Panc1 (cell line): ENCODE measurements at regions not wholly inside any gene's neighbourhood (a gene's known extent, or its start where the extent isn't known, plus 50 kb on each side); places are given as distances from the start of the nearest gene placed in this dataset.
"Not testable (repeated sequence)": the region's sequence is repeated elsewhere in the genome, so short reads cannot be mapped to it uniquely, and the experiment has no call there.

Experiments
- ATAC-seq: fragments of 200-7000 bp; cut with Tn5 transposase; 2 replicates; pipeline ENCODE4 v1.9.1; 2020; ENCODE audit warnings: mild to moderate bottlenecking, moderate library complexity
- BruUV-seq: library from RNA; stranded (reverse); fragments of 400-500 nt; replicated peaks from 2 replicates; lab custom pipeline; 2021; lab: Mats Ljungman, UMichigan
- CTCF ChIA-PET: fragments of 300-600 bp; sonication (Branson Sonifier 250); formaldehyde crosslinking; loops from one replicate; lab custom pipeline; 2022; ENCODE audit warnings: antibody characterized with exemption; lab: Charles Lee
- POLR2A ChIA-PET: fragments of 300-600 bp; sonication (Branson Sonifier 250); formaldehyde crosslinking; loops from one replicate; lab custom pipeline; 2022; ENCODE audit warnings: antibody characterized with exemption; lab: Charles Lee
- DNase-seq: peaks from one replicate; pipeline ENCODE4 v3.0.0-alpha.2; 2010; ENCODE audit warnings: low read depth, low spot score
- H3K27ac ChIP-seq: 2 replicates; pipeline ENCODE4 v1.5.1; 2011; ENCODE audit warnings: mild to moderate bottlenecking, low read length, inconsistent platforms
- H3K27me3 ChIP-seq: fragments of 200-500 bp; sonication (Bioruptor generic); 2 replicates; pipeline ENCODE4 v1.6.0; 2014; ENCODE audit warnings: low read length, inconsistent platforms; ENCODE audit not compliant: control insufficient read depth, insufficient read depth
- H3K36me3 ChIP-seq: fragments of 200-500 bp; sonication (Bioruptor generic); 2 replicates; pipeline ENCODE4 v1.5.1; 2014; ENCODE audit warnings: inconsistent platforms, mild to moderate bottlenecking, low read length, moderate library complexity; ENCODE audit not compliant: control insufficient read depth, insufficient read depth
- H3K4me1 ChIP-seq: 2 replicates; pipeline ENCODE4 v1.5.1; 2011; ENCODE audit warnings: inconsistent platforms, mild to moderate bottlenecking, low read length, moderate library complexity; ENCODE audit not compliant: control insufficient read depth, insufficient read depth
- H3K4me3 ChIP-seq, 2 experiments: 2 replicates each; pipeline ENCODE4 v1.5.1; 2011 to 2012; ENCODE audit warnings: low read depth in 2 of 2, low read length in 2 of 2, mild to moderate bottlenecking in 2 of 2, inconsistent platforms in 1 of 2, moderate library complexity in 1 of 2
- H3K9me3 ChIP-seq: fragments of 200-500 bp; sonication (Bioruptor generic); 2 replicates; pipeline ENCODE4 v1.5.1; 2014; ENCODE audit warnings: low read depth, mild to moderate bottlenecking, inconsistent platforms, low read length, moderate library complexity; ENCODE audit not compliant: control insufficient read depth, insufficient read depth
- POLR2AphosphoS5 ChIP-seq: IDR thresholded peaks from 2 replicates; pipeline ENCODE4 v1.6.1; 2012; ENCODE audit warnings: mild to moderate bottlenecking, low read depth, low read length, moderate library complexity
- SIN3A ChIP-seq: IDR thresholded peaks from 2 replicates; pipeline ENCODE4 v1.6.1; 2012; ENCODE audit warnings: low read depth, mild to moderate bottlenecking, low read length, moderate library complexity, borderline replicate concordance; ENCODE audit not compliant: insufficient read depth
- TCF7L2 ChIP-seq: IDR thresholded peaks from 2 replicates; pipeline ENCODE4 v1.6.1; 2011; ENCODE audit warnings: mild to moderate bottlenecking, low read depth, low read length, inconsistent platforms
- in situ Hi-C: cut with HindIII; loops from 2 replicates; pipeline ENCODE4 v1.10.0; 2016; ENCODE audit warnings: low sequenced_read_pairs, low pct_unique_long_range_greater_than_20kb
- intact Hi-C: fragments of 100-400 bp; cut with micrococcal nuclease; formaldehyde crosslinking; loops from one replicate; pipeline ENCODE4 v1.10.0; 2022; ENCODE audit not compliant: unreplicated experiment
- TF ChIP-seq, protein P1 (sequence below): fragments of 450-650 bp; IDR thresholded peaks from 2 replicates; pipeline ENCODE4 v1.5.1; 2017; ENCODE audit warnings: mild to moderate bottlenecking
- TF ChIP-seq, protein P2 (sequence below), 2 experiments: IDR thresholded peaks; 2 replicates each; pipeline ENCODE4 v1.6.1; 2011 to 2012; ENCODE audit warnings: low read depth in 2 of 2, control low read depth in 1 of 2, low read length in 1 of 2, mild to moderate bottlenecking in 1 of 2, moderate library complexity in 1 of 2; ENCODE audit not compliant: insufficient read depth in 1 of 2

DNA sequence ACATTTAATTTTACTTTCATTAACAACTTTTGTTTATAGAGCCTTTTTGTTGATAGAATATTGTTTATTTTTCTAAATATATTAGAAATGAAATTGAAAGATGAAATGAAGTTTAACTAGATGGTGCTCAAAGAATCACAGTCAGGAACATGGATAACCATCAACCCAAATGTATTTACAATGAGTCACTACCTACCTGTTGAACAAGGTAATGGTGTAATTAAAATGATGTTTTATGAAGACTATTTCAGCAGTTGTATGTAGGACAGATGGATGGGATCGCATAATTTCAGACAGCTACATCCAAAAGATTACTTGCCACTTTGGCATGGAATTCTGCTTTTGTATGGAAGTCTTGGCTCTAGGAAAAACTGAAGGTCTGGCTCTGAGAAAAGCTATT is 403.6 kb upstream of the SLC10A2 start:
- ATAC-seq (no peak), DNase-seq (no peak)
- Histone ChIP-seq H3K36me3 (no peaks in the 10 kb centered on the region), H3K9me3 (no peaks in the 10 kb centered on the region), H3K4me3 (no peak overlapping the region), H3K27ac (no peak overlapping the region), H3K27me3 (no peaks in the 10 kb centered on the region), H3K4me1 (no peaks in the 10 kb centered on the region)
- TF ChIP-seq SIN3A (no peak), POLR2AphosphoS5 (no peak), TCF7L2 (no peak)
- TF ChIP-seq, protein P1, sequence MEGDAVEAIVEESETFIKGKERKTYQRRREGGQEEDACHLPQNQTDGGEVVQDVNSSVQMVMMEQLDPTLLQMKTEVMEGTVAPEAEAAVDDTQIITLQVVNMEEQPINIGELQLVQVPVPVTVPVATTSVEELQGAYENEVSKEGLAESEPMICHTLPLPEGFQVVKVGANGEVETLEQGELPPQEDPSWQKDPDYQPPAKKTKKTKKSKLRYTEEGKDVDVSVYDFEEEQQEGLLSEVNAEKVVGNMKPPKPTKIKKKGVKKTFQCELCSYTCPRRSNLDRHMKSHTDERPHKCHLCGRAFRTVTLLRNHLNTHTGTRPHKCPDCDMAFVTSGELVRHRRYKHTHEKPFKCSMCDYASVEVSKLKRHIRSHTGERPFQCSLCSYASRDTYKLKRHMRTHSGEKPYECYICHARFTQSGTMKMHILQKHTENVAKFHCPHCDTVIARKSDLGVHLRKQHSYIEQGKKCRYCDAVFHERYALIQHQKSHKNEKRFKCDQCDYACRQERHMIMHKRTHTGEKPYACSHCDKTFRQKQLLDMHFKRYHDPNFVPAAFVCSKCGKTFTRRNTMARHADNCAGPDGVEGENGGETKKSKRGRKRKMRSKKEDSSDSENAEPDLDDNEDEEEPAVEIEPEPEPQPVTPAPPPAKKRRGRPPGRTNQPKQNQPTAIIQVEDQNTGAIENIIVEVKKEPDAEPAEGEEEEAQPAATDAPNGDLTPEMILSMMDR: no peak
- TF ChIP-seq, protein P2, sequence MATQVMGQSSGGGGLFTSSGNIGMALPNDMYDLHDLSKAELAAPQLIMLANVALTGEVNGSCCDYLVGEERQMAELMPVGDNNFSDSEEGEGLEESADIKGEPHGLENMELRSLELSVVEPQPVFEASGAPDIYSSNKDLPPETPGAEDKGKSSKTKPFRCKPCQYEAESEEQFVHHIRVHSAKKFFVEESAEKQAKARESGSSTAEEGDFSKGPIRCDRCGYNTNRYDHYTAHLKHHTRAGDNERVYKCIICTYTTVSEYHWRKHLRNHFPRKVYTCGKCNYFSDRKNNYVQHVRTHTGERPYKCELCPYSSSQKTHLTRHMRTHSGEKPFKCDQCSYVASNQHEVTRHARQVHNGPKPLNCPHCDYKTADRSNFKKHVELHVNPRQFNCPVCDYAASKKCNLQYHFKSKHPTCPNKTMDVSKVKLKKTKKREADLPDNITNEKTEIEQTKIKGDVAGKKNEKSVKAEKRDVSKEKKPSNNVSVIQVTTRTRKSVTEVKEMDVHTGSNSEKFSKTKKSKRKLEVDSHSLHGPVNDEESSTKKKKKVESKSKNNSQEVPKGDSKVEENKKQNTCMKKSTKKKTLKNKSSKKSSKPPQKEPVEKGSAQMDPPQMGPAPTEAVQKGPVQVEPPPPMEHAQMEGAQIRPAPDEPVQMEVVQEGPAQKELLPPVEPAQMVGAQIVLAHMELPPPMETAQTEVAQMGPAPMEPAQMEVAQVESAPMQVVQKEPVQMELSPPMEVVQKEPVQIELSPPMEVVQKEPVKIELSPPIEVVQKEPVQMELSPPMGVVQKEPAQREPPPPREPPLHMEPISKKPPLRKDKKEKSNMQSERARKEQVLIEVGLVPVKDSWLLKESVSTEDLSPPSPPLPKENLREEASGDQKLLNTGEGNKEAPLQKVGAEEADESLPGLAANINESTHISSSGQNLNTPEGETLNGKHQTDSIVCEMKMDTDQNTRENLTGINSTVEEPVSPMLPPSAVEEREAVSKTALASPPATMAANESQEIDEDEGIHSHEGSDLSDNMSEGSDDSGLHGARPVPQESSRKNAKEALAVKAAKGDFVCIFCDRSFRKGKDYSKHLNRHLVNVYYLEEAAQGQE (IDR thresholded peaks at IDR 0.05; ENCODE audit: insufficient read depth in 1 of 2, low read depth in 2 of 2, low read length in 1 of 2): no peak
- BruUV-seq: no TSS peak
- in situ Hi-C loops (no loop called here), intact Hi-C loops (no loop called here)
- ChIA-PET POLR2A (no interaction called here), CTCF (no interaction called here)

DNA sequence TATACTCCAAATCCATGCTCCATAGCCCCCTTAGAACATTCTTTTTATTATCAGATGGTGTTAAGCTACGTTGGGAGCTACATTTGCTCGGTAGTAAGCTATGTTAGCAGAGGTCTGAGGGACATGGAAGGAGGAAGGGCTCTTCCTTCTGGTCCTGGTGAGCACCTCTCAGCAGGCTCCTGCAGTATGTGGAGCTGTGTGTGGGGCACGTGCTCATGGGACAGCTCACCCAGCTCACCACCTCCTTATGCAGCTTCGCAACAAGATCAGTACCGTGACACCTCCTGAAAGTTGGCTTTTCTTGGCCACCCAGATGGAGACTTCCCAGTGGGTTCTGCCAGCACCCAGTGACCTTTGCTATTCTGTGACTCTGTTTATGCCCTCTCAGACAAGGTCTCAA is 400.5 kb upstream of the SLC10A2 start:
- H3K4me3 ChIP-seq: no peak overlapping the region
- H3K36me3 ChIP-seq: no peaks in the 10 kb centered on the region
- no TSS peak for BruUV-seq
- H3K27me3 ChIP-seq: no peaks in the 10 kb centered on the region
- in situ Hi-C loops (no loop called here), intact Hi-C loops (no loop called here)
- no peak for DNase-seq
- CTCF ChIA-PET: no interaction called here
- H3K27ac ChIP-seq: no peak overlapping the region
- H3K9me3 ChIP-seq: no peaks in the 10 kb centered on the region
- POLR2A ChIA-PET: no interaction called here
- no peak for ATAC-seq
- TF ChIP-seq SIN3A (no peak), POLR2AphosphoS5 (no peak), TCF7L2 (no peak)
- TF ChIP-seq, protein P1: no peak
- TF ChIP-seq, protein P2 (IDR thresholded peaks at IDR 0.05; ENCODE audit: insufficient read depth in 1 of 2, low read depth in 2 of 2, low read length in 1 of 2): no peak
- no peaks in the 10 kb centered on the region for H3K4me1 ChIP-seq

DNA sequence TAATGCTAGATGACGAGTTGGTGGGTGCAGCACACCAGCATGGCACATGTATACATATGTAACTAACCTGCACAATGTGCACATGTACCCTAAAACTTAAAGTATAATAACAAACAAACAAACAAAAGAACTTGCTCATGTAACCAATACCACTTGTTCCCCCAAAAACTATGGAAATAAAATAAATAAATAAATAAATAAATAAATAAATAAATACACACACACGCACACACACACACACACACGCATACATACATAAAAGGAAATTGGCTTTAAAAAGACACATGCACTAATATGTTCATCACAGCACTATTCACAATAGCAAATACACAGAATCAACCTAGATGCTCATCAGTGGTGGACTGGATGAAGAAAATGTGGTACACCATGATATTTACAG is 394.0 kb upstream of the SLC10A2 start:
- H3K4me1 ChIP-seq, CTCF ChIA-PET, H3K27me3 ChIP-seq, ATAC-seq, BruUV-seq, H3K27ac ChIP-seq, POLR2A ChIA-PET, DNase-seq, in situ Hi-C loops, intact Hi-C loops, H3K4me3 ChIP-seq, H3K36me3 ChIP-seq, H3K9me3 ChIP-seq: not testable (repeated sequence)

DNA sequence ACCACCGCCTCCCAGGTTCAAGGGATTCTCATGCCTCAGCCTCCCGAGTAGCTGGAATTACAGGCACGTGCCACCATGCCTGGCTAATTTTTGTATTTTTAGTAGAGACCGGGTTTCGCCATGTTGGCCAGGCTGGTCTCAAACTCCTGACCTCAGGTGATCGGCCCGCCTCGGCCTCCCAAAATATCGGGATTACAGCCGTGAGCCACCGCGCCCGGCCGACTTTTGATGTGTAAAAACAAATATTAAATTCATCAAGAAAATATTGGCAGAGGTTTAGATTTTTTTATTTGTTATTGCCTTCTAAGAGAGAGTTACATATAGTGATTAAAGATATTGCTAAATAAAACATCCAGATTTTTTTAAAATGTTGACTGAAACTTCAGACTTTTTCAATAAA is 390.8 kb upstream of the SLC10A2 start:
- intact Hi-C loops, H3K4me1 ChIP-seq, DNase-seq, POLR2A ChIA-PET, H3K27ac ChIP-seq, H3K9me3 ChIP-seq, in situ Hi-C loops, ATAC-seq, H3K36me3 ChIP-seq, H3K27me3 ChIP-seq, H3K4me3 ChIP-seq, BruUV-seq: not testable (repeated sequence)
- CTCF ChIA-PET: interaction anchor here (0.7 kb wide), 1 partner anchor 49 kb away, joined by 3 read pairs; no protein-coding TSS in a partner anchor
